Activated CD4-positive, alpha-beta T cell treated with anti-CD3 and anti-CD28 coated beads, Interleukin-2, amount 50 U/mL, for 1 hour (primary cell): ENCODE measurements at regions not wholly inside any gene's neighbourhood (a gene's known extent, or its start where the extent isn't known, plus 50 kb on each side); places are given as distances from the start of the nearest gene placed in this dataset.
"Not testable (repeated sequence)": the region's sequence is repeated elsewhere in the genome, so short reads cannot be mapped to it uniquely, and the experiment has no call there.

ENCODE experiments used
- DNase-seq: peaks from one replicate; pipeline ENCODE4 v3.0.0-alpha.2; 2020

DNA sequence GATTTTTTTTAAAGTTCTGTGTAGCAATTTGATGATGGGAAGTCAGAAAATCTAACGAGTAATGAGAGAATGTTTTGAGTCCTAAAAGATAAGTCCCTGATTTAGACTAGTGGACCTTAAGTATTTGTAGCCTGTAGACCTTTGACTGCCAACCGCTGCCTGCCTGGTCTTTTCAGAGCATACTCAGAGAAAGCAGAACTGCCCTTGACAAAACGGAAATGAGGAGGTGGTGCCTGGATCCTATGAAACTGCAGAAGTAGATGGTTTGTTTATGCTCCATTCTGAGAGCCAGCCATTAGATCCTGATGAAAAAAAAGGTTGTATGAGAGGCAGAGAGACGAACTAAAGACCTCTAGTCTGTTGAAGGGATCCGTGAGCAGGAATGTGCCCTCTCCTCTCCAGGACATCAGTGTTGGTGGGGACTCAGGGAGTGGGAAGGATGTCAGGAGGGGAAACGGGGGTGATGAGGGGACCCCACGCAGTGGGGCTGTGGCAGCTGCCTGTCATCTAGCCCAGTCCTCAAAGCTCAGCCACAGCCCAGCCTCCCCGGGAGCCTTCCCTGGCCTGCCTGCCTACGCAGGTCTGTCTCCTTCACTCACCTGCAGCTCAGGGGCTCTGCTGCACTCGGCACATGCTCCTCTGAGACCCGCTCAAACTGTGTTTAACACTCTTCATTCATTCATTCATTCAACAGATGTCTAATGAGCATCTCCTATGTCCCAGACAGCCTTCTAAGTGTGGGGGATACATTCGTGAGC, 447.5 kb downstream of the AACS start:
- DNase-seq: no peak

DNA sequence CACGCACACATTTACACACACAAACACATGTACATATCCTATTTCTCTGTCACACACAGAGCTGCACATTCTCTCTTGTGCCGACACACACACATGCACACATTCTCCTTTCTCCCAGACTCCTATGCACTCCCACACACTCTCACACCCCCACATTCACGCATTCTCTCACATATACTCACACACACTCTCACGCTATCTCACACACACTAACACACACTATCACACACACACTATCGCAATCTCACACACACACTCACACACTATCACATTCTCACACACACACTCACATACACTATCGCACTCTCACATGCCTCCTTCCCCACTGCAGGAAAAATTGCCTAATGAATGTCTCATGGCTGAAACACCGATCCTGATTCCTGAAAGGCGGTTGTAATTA, 450.7 kb downstream of the AACS start:
- DNase-seq: no peak

DNA sequence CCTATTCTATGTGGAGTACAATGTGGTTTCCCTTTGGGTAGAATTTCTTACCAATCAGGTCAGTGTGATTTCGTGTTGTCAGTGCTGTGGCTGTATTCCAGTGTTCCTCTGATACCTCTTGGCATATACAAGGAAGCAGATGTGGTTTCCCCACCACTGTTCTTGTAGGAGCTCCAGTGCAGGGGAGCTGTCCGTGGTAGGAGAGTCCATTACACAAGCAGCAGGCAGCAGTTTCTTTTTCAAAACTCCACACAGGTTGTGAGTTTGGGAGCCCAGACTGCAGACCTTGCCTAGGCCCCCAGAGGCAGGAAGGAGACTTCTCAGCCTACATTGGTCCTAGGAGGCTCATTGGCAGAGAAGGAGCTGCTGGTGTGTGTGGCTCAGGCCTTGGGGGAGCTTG, 452.8 kb downstream of the AACS start:
- no peak for DNase-seq

DNA sequence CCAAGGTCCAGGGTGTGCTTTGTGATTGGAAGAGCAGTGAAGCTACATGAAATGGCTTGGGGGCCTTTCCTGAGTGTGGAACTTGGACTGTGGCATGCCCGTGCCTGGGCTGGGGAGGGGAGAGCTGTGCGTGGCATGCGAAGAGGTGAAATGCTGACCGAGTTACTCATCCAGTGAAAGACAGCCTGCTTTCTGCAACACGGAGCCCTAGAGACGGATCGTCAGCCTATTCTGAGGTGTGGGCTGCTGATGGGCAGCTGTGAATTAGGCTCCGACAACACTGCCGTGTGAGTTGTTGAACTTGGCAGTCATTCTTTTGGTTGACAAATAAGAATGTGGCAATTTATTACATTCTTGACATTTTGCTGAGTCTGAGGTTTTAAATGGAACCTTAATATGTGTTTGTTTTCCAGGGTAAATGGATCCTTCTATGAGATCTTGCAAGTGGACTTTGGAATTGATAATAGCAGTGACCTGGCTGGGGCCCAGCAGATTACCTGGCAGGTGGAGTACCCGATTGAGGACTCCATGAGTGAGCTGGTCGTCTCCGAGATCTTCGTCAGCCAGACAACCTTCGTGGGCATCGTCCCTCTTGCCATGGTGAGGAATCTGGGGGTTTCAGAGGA, 453.9 kb downstream of the AACS start:
- no peak for DNase-seq

DNA sequence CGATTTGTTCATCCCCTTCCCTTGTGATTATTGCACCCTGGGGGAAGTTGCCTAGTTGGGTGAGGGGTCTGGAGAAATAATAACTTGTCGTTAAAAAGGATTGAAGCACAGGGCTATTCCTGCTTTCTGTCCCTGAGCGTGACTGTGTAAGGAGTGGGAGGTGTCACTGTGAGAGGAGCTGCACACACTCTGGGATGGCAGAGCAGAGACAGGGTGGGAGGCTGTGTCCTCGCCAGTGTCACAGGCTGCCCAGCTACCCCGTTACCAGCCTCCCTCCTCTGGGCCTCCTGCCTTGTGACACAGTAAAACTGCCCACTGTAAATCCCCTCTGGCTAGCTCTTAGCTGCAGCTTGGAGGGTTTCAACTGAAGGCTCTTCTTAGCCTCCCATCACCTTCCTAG, 460.6 kb downstream of the AACS start:
- no peak for DNase-seq

DNA sequence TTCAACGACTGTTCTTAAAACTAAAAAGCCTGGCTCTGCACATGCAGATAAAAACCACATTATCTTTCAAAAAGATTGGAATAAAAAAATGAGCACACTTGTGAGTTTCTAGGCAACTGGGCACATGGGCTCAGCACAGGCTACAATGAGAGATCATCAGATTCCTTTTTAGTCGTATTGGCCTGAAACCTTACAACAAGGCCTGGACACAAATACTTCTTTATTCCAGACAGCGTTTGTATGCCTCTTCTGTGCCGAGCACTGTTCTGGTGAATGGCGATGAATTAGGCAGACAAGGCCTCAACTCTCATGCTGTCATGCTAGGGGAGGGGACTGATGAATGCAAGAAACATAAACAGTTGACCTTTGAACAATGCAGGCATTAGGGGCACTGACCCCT, 463.0 kb downstream of the AACS start:
- no peak for DNase-seq

DNA sequence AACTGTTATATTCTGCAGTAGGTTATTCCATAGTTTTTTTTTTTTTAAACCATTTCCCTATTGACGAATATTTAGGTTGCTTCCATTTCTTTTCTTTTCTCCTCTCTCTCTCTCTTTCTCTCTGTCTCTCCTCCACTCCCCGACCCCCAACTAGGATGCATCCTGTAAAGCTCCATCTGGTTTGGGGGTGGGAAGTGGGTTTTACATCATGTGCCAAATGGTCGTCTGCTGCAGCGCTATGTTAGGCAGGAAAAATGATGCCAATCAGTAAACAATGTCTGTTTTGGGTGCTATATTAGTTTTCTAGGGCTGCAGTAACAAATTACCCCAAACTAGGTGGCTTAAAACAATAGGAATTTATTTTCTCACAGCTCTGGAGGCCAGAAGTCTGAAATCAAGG, 465.0 kb downstream of the AACS start:
- no peak for DNase-seq

DNA sequence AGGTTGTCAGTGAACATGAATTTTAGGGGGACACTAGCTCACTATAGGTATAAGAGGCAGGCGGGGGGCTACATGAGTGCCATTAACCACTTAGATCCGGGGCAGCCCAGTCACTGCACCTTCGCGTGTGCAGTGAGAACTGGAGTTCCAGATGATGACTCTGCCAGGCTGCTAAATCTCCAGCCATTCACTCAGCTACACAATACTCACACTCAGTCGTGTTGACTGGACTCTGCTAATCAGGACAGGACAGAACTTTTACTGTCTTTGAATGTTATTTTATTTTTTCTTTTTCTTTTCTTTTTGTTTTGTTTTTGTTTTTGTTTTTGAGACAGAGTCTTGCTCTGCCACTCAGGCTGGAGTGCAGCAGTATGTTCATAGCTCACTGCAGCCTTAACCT, 465.6 kb downstream of the AACS start:
- DNase-seq: no peak

DNA sequence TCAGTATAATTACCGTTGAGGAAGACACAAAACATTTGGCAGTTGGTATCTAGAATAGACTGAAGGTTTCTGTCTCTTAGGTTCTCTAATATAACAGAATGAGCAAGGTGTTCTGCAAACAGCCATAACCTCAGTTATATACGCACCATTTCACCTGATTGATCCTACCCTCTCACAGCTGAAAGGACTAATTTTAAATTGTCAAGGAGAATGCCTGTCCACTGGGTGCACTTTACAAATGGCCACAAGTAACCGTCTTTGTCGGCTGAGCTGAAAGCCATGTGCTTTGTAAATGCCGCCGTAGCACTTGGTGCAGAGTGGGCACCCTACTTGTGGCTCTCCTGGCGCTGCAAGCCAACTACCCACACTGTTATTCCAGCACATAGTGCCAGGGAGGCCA, 466.3 kb downstream of the AACS start:
- DNase-seq: no peak

DNA sequence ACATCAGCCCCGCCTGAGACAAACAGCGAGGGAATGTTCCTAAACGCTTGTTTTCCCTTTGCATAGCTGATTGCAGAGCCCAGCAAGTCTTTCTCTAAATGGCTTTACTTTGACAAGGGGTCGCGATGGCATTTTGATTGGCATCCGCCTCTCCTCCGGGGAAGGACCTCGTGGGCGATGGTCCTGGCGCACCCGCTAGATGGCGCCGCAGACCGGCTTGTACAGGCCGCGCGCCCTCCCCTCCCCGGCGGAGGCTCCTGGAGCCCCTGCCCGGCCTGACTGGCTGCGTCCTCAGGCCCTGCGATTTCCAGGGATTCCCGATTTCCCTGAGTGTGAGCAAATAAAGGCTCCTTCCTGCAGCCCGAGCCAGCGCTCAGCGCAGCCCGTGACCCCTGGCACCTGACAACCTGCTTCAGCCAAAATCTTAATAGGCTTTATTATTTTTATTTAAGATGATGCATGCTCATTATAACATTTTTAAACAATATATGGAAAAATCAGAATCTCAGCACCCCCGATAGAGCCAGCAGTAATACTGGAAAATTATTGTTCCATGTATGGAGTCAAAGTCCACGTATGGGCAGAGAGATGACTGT, 468.3 kb downstream of the AACS start:
- DNase-seq: no peak

DNA sequence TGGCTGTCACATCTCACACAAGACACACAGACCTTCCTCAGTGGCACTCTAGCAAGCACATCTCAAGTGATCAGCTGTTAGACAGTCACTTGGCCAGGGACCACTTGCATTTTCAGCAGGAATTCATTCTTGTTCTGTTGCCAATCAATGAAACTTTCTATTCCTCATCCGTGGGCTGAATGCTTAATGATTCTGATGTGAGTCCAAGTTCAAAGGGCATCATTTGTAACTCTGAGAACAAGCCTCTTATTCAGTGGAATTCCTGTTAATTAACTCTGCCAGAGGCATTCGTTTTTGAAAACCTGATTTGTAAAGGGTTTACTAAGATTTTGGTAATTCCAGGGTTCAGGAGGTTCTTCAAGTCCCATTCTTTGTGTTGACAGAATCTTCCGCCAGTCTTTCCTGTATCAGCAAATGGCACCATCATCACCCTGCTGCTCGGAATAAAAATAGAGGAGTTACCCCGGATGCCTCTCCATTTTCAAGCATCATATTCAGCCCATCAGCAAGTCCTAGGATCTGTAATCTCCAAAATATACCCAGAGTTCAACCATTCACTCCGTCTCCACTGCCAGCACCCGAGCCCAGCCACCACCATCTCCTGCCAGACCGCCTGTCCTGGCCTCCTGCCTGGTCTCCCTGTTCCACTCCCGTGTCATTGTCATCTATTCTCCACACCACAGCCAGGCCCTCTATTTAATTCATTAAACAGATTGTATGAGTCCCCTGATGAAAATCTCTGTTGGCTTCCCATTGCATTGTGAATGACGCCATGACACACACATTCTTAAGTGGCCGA, 473.4 kb downstream of the AACS start:
- no peak for DNase-seq

DNA sequence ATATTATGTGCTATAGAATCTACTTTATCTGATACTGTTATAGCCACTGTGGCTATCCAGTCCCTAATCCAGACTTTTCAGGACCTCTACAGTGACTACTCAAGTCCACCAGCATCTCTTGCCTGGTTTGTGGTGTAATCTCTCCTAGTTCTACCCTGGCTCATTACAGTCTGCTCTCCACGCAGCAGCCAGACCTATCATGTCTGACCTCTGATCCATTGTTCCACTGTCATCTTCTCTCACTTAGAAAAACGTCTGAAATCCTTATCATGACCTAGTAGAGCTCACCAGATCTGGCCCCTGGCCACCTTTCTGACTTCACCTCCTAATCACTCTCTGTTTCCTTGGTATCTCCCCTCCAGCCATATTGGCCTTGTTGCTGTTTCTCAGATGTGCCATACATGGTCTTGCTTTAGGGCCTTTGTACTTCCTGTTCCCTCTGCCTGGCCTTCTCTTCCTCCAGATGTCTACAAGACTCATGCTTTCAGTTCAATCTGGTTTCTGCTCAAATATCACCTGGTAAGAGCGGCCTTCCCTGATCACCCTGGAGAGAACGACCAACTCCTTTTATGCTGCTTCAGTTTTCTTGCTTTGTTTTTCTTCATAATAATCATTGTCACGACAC, 475.5 kb downstream of the AACS start:
- no peak for DNase-seq

DNA sequence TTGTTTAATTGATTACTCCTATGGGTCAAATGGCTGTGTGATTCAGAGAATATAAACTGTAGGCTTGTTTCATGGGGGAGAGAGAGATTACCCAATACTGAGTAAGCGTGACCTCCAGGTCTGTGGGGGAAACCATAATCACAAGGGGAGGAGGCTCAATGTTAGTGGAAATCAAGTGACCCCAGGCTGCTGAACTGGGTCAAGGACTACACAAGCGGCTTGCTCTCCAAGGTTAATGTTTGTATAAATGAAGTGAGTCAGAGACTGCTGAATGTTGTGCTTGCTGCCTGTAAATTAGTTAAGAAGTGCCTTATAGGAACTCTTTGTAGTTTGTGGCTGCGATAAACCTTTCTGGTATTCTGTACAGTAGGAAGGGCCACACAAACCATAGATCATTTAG, 479.7 kb downstream of the AACS start:
- DNase-seq: no peak

DNA sequence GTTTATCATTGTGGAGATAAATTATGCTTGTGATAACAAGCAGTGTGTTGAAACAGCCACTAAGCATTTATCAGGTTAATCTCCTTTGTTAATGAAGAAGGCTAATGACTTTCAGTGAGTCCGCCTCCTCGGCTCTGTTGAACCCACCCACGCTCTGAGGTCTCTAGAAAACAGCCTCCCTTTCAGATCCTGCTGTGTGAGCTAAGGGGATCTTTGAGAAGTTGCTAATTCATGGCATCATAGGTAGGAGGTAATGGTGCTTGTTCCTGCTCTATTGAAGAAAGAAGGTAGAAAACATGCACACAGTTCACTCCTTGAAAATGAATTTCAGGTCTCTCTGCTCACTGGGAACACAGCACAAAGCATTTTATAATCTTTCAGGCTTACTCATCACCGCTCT, 483.9 kb downstream of the AACS start:
- no peak for DNase-seq

DNA sequence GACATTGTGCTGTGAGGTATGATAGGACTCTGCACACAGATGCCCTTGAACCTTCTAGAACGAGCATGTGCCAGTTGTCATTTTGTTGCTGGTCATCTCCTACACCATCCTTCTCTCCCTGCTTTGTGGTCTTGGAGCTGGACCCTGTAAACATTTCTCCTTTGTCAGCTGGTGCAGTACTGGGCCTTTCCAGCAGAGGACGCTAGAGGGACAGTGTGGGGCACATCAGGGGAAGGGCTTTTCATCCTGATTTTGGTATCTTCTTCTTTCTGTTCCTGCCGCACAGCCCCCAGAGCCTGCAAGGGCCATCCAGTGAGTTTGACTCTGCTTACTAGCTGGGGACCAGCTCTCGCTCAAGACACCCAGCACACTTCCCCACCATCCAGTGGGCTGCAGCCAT, 484.6 kb downstream of the AACS start:
- DNase-seq: no peak

DNA sequence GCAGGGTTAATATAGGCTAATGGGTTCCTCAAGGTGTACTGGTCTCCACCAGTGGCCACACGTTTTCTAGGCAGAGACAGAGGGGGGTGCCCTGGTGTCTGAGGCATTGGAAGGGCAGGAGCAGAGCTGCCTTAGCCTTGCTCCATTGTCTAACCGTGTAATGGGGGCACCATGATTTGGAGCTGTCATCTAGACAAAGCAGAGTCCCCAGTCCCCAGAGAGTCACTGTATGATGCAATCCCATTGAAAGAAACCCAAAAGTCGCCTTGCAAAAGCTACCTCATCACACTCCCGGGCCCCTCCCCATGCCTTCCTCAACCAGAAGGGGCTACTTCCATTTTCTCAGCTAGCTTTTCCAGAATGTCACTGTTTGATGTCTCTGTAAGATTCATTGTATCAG, 487.1 kb downstream of the AACS start:
- DNase-seq: no peak

DNA sequence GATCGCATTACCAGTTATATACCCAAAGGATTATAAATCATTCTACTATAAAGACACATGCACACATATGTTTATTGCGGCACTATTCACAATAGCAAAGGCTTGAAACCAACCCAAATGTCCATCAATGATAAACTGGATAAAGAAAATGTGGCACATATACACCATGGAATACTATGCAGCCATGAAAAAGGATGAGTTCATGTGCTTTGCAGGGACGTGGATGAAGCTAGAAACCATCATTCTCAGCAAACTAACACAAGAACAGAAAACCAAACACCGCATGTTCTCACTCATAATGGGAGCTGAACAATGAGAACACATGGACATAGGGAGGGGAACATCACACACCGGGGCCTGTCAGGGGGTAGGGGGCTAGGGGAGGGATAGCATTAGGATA, 495.8 kb downstream of the AACS start:
- not testable (repeated sequence) for DNase-seq

DNA sequence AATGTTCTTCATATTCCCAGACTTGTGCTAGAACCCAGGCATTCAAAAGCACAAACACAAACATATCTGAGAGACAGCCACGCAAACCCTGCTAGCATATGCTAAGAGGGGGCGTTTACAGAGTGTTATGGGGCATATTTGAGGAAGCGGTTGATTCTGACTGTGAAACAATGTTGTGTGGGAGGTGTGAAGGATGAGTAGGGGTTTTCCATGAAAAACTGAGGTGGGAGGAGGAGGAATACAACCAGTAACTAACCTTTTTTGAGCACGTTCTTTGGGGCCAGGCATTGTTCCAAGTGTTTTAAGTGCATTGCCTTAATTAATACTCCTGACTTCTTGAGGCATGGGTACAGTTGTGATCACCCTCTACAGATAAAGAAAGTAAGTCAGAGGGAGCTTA, 499.5 kb downstream of the AACS start:
- no peak for DNase-seq

DNA sequence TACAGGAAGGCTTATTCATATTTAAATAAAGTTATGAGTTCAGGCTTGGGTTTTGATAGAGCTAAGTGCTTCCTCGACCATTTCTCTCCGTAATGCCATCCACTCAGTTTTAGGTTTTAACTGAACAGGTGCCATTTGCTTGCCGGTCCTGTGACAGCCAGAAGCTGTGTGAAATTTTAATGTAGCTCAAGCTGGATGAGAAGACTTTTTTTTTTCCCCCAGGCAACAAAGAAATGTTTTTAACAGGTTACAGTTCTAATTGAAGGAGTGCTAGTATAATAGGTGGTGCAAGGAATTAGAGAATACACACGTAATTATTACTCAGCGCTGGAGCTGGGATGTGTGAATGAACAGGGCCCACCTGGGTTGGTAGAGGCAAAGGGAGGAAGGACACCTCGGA, 502.3 kb downstream of the AACS start:
- no peak for DNase-seq

DNA sequence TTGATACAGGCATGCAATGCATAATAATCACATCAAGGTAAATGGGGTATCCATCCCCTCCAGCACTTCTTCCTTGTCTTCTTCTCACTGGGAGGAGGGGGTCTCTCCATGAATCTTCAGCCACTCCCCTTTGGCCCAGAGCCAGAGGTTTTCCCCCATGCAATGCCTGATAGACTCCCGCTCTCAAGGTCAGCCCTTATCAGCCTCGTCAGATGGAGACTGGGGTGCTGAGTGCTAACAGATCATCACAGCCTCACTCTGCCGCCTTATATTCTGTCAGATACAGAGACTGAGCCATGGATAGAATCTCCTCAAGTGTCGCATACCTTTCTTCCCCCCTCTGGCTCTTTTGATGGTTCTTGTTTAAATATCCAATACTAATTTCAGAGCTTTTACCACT, 503.1 kb downstream of the AACS start:
- no peak for DNase-seq

DNA sequence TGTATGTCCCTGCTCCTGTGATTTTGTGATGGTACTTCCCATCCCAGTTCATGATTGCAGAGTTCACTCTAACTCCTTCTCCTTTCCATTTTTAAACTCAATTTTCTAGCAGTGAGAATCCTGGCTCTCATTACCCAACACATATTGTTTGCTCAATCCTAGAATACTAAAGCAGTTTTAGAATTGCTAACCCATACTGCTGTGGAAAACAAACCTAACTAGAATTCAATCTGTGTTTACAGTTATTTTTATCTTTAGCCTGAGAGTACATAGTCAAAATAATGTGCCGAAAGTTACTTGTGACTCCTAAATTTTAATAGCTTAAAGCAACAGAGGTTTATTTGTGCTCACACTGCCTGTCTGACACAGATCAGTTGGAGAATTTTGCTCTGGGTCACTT, 508.0 kb downstream of the AACS start:
- DNase-seq: no peak

DNA sequence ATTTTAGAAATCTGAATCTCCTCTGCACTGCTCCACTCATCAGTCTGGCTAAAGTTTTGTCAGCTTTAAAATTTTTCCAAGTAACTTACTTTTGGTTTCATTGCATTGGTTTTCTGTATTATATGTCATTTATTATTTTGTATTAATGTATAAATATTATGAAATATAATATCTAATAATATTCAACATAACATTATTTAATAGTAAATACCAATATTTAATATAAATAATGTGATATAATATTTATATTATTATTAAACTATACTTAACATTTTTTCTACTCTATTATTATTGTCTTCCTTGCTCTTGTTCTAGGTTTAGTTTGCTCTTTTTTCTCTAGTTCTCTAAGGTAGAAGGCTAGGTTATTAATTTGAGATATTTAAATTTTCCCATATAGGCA, 512.1 kb downstream of the AACS start:
- no peak for DNase-seq

DNA sequence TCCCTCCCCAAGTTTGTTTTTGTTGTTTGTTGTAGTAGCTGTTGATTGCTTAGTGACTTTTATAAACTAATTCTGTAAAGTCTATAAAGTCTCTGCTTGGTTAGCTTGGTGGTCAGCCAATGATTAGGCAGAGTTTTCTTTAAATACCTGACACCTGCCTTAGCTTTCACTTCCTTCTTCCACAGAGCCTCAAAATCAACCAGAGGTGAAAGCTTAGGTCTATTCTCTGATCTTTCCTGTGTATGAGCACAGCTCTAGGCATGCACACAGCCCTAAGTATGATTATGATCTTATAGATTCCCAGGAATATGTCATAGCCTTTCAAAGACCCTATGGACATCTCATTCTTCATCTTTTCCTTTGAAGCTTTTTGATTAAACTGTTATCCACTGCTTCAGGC, 514.7 kb downstream of the AACS start:
- no peak for DNase-seq
